HEK293 (cell line): ENCODE measurements at regions not wholly inside any gene's neighbourhood (a gene's known extent, or its start where the extent isn't known, plus 50 kb on each side); places are given as distances from the start of the nearest gene placed in this dataset.

Experiments used
- CTCF ChIA-PET: fragments of 350-600 bp; formaldehyde crosslinking; extraction: SDS; loops from one replicate; lab custom pipeline; 2021; ENCODE audit warnings: antibody characterized with exemption; lab: Yijun Ruan, JAX
- POLR2A ChIA-PET: fragments of 300-600 bp; formaldehyde crosslinking; extraction: SDS; loops from one replicate; lab custom pipeline; 2020; ENCODE audit warnings: antibody characterized with exemption, inconsistent platforms; lab: Yijun Ruan, JAX
- H3K27ac ChIP-seq: fragments of 200-500 bp; sonication (Bioruptor generic); 2 replicates; pipeline ENCODE4 v1.5.1; 2014; ENCODE audit warnings: low read depth, low read length, control low read depth, inconsistent platforms; ENCODE audit errors: extremely low read depth
- H3K36me3 ChIP-seq, 2 experiments: fragments of 200-500 bp in 1 of 2; sonication (Bioruptor generic) in 1 of 2; 1 replicate in 1 of 2; 2 replicates in 1 of 2; pipeline ENCODE4 v1.5.1; 2014 to 2017; ENCODE audit warnings: inconsistent platforms in 2 of 2, low read length in 2 of 2; ENCODE audit not compliant: control insufficient read depth in 2 of 2, insufficient read depth in 1 of 2
- H3K4me1 ChIP-seq: fragments of 200-500 bp; sonication (Bioruptor generic); 2 replicates; pipeline ENCODE4 v1.5.1; 2014; ENCODE audit warnings: mild to moderate bottlenecking, low read length, inconsistent platforms; ENCODE audit not compliant: control insufficient read depth, insufficient read depth
- H3K4me3 ChIP-seq: 2 replicates; pipeline ENCODE4 v1.5.1; 2011; ENCODE audit warnings: low read depth, mild to moderate bottlenecking, control low read depth, low read length, moderate library complexity
- H3K9me3 ChIP-seq: fragments of 200-500 bp; sonication (Bioruptor generic); 2 replicates; pipeline ENCODE4 v1.5.1; 2014; ENCODE audit warnings: low read depth, low read length, inconsistent platforms; ENCODE audit not compliant: control insufficient read depth, insufficient read depth
- GLI2 ChIP-seq: fragments of 450-650 bp; formaldehyde crosslinking; IDR thresholded peaks from 2 replicates; pipeline ENCODE4; 2017; ENCODE audit warnings: missing biosample characterization, missing genetic modification characterization, low read depth, borderline replicate concordance
- SP2 ChIP-seq: fragments of 450-650 bp; formaldehyde crosslinking; IDR thresholded peaks from 2 replicates; pipeline ENCODE4 v1.5.1; 2016; ENCODE audit warnings: missing biosample characterization, missing genetic modification characterization
- TRIM28 ChIP-seq: IDR thresholded peaks from 2 replicates; pipeline ENCODE4 v1.6.1; 2011; ENCODE audit warnings: low read length, control low read depth, borderline replicate concordance
- YY1 ChIP-seq: fragments of 450-650 bp; formaldehyde crosslinking; IDR thresholded peaks from 2 replicates; pipeline ENCODE4 v1.5.1; 2018; ENCODE audit warnings: missing biosample characterization, missing genetic modification characterization
- ZBTB1 ChIP-seq: fragments of 450-650 bp; formaldehyde crosslinking; IDR thresholded peaks from 2 replicates; pipeline ENCODE4 v1.5.1; 2016; ENCODE audit warnings: missing biosample characterization, missing genetic modification characterization
- ZBTB26 ChIP-seq: fragments of 450-650 bp; formaldehyde crosslinking; optimal IDR thresholded peaks from 2 replicates; pipeline ENCODE3; 2016; ENCODE audit warnings: missing biosample characterization, mild to moderate bottlenecking, missing genetic modification characterization
- ZBTB44 ChIP-seq: fragments of 450-650 bp; IDR thresholded peaks from 2 replicates; pipeline ENCODE4 v1.5.1; 2018; ENCODE audit warnings: missing biosample characterization, mild to moderate bottlenecking, missing genetic modification characterization
- ZBTB8A ChIP-seq: fragments of 450-650 bp; formaldehyde crosslinking; IDR thresholded peaks from 2 replicates; pipeline ENCODE4 v1.5.1; 2016; ENCODE audit warnings: missing biosample characterization, missing genetic modification characterization
- ZNF155 ChIP-seq: fragments of 450-650 bp; formaldehyde crosslinking; IDR thresholded peaks from 2 replicates; pipeline ENCODE4 v1.5.1; 2016; ENCODE audit warnings: missing biosample characterization, missing genetic modification characterization
- ZNF2 ChIP-seq: fragments of 450-650 bp; formaldehyde crosslinking; IDR thresholded peaks from 2 replicates; pipeline ENCODE4 v1.5.1; 2016; ENCODE audit warnings: missing biosample characterization, missing genetic modification characterization
- ZNF292 ChIP-seq: fragments of 450-650 bp; formaldehyde crosslinking; IDR thresholded peaks from 2 replicates; pipeline ENCODE4 v1.5.1; 2016; ENCODE audit warnings: low read depth, missing biosample characterization, missing genetic modification characterization, borderline replicate concordance
- ZNF449 ChIP-seq: fragments of 450-650 bp; formaldehyde crosslinking; IDR thresholded peaks from 2 replicates; pipeline ENCODE4 v1.5.1; 2017; ENCODE audit warnings: missing biosample characterization, mild to moderate bottlenecking, missing genetic modification characterization, moderate library complexity
- ZNF558 ChIP-seq: fragments of 450-650 bp; formaldehyde crosslinking; IDR thresholded peaks from 2 replicates; pipeline ENCODE4 v1.5.1; 2016; ENCODE audit warnings: missing biosample characterization, missing genetic modification characterization
- ZNF600 ChIP-seq: fragments of 450-650 bp; formaldehyde crosslinking; IDR thresholded peaks from 2 replicates; pipeline ENCODE4 v1.5.1; 2016; ENCODE audit warnings: missing biosample characterization, missing genetic modification characterization
- ZNF621 ChIP-seq: fragments of 450-650 bp; formaldehyde crosslinking; IDR thresholded peaks from 2 replicates; pipeline ENCODE4 v1.5.1; 2017; ENCODE audit warnings: missing biosample characterization, missing genetic modification characterization
- ZNF623 ChIP-seq: fragments of 450-650 bp; formaldehyde crosslinking; IDR thresholded peaks from 2 replicates; pipeline ENCODE4 v1.5.1; 2016; ENCODE audit warnings: missing biosample characterization, missing genetic modification characterization
- ZNF645 ChIP-seq: fragments of 450-650 bp; formaldehyde crosslinking; IDR thresholded peaks from 2 replicates; pipeline ENCODE4; 2016; ENCODE audit warnings: missing biosample characterization, missing genetic modification characterization
- ZSCAN18 ChIP-seq: fragments of 450-650 bp; formaldehyde crosslinking; IDR thresholded peaks from 2 replicates; pipeline ENCODE4 v1.5.1; 2016; ENCODE audit warnings: missing biosample characterization, missing genetic modification characterization
- ZSCAN30 ChIP-seq: fragments of 450-650 bp; IDR thresholded peaks from 2 replicates; pipeline ENCODE4 v1.5.1; 2018; ENCODE audit warnings: missing biosample characterization, mild to moderate bottlenecking, missing genetic modification characterization, moderate library complexity

GRCh38 chr4:33226783-33227182 is 2506.6 kb downstream of the PCDH7 start:
- Histone ChIP-seq H3K27ac (no peak overlapping the region), H3K36me3 (no peaks in the 10 kb centered on the region), H3K4me1 (no peaks in the 10 kb centered on the region), H3K9me3 (no peaks in the 10 kb centered on the region), H3K4me3 (no peak overlapping the region)
- ChIA-PET POLR2A (no interaction called here), CTCF (no interaction called here)
- TF ChIP-seq ZNF558 (no peak), ZBTB44 (no peak), ZBTB26 (tag by site-specific recombination) (no peak), ZNF621 (tag by site-specific recombination) (no peak), ZNF292 (tag by site-specific recombination) (no peak), ZSCAN30 (no peak), ZNF623 (tag by site-specific recombination) (no peak)

- Histone ChIP-seq H3K36me3 (no peaks in the 10 kb centered on the region), H3K4me3 (no peak overlapping the region), H3K27ac (no peak overlapping the region), H3K9me3 (no peaks in the 10 kb centered on the region), H3K4me1 (no peaks in the 10 kb centered on the region)
- no peak for TF ChIP-seq SP2
- TF ChIP-seq ZNF645 (tag by site-specific recombination) = no peak
- no peak for TF ChIP-seq ZBTB1 (tag by site-specific recombination)
- TF ChIP-seq YY1 (tag by site-specific recombination) = no peak
- no peak for TF ChIP-seq ZNF155
- no peak for TF ChIP-seq ZNF2 (tag by site-specific recombination)
- TF ChIP-seq ZSCAN30 = no peak
- ChIA-PET POLR2A (no interaction called here), CTCF (no interaction called here)
Measured at GRCh38 chr4:33255094-33255493, 2534.9 kb downstream of the PCDH7 start.

GRCh38 chr4:33255507-33255906 is 2535.3 kb downstream of the PCDH7 start:
- POLR2A ChIA-PET = no interaction called here
- no peak overlapping the region for H3K4me3 ChIP-seq
- TF ChIP-seq ZSCAN18 (tag by site-specific recombination) = no peak
- no peak for TF ChIP-seq GLI2 (tag by site-specific recombination)
- no peak for TF ChIP-seq TRIM28
- TF ChIP-seq ZNF600 (tag by site-specific recombination) = no peak
- no peak for TF ChIP-seq ZNF449 (tag by site-specific recombination)
- TF ChIP-seq ZBTB8A = no peak
- H3K9me3 ChIP-seq = no peaks in the 10 kb centered on the region
- H3K36me3 ChIP-seq = no peaks in the 10 kb centered on the region
- no peak overlapping the region for H3K27ac ChIP-seq
- CTCF ChIA-PET = no interaction called here
- H3K4me1 ChIP-seq = no peaks in the 10 kb centered on the region
